Caco-2 (cell line): ENCODE measurements at regions not wholly inside any gene's neighbourhood (a gene's known extent, or its start where the extent isn't known, plus 50 kb on each side); places are given as distances from the start of the nearest gene placed in this dataset.
"Not testable (repeated sequence)": the region's sequence is repeated elsewhere in the genome, so short reads cannot be mapped to it uniquely, and the experiment has no call there.

Experiments
- BruUV-seq: library from RNA; stranded (reverse); fragments of 400-500 nt; replicated peaks from 2 replicates; lab custom pipeline; 2021; lab: Mats Ljungman, UMichigan
- CTCF ChIA-PET: fragments of 300-600 bp; sonication (Branson Sonifier 250); formaldehyde crosslinking; loops from one replicate; lab custom pipeline; 2022; ENCODE audit warnings: antibody characterized with exemption; lab: Charles Lee
- POLR2A ChIA-PET: fragments of 300-600 bp; sonication (Branson Sonifier 250); formaldehyde crosslinking; loops from one replicate; lab custom pipeline; 2022; ENCODE audit warnings: antibody characterized with exemption; lab: Charles Lee
- DNase-seq, 2 experiments: peaks; one replicate each; pipeline versions ENCODE4 v3.0.0 to v3.0.0-alpha.2; 2020 to 2022
- H3K27me3 ChIP-seq: replicated peaks from 2 replicates; pipeline ENCODE4 v1.6.0; 2011; ENCODE audit warnings: low read length; ENCODE audit not compliant: control insufficient read depth, insufficient read depth
- H3K36me3 ChIP-seq: 2 replicates; pipeline ENCODE4 v1.5.1; 2011; ENCODE audit warnings: low read length; ENCODE audit not compliant: control insufficient read depth, insufficient read depth
- H3K4me1 ChIP-seq: fragments of 250-450 bp; sonication (Bioruptor Pico); 2 replicates; pipeline ENCODE4 v1.5.1; 2020; ENCODE audit warnings: mild to moderate bottlenecking
- H3K4me3 ChIP-seq: 2 replicates; pipeline ENCODE4 v1.5.1; 2011; ENCODE audit warnings: low read depth, mild to moderate bottlenecking, control low read depth, low read length
- H3K9me3 ChIP-seq: fragments of 250-450 bp; sonication (Bioruptor Pico); 2 replicates; pipeline ENCODE4 v1.5.1; 2020; ENCODE audit warnings: mild to moderate bottlenecking, moderate library complexity
- H3K27ac Mint-ChIP-seq: one replicate; pipeline ENCODE4 v1.8.0; 2022; ENCODE audit warnings: mixed read lengths; ENCODE audit not compliant: unreplicated experiment
- H3K27me3 Mint-ChIP-seq: one replicate; pipeline ENCODE4 v1.8.0; 2022; ENCODE audit warnings: mixed read lengths; ENCODE audit not compliant: insufficient read depth, unreplicated experiment
- H3K36me3 Mint-ChIP-seq: one replicate; pipeline ENCODE4 v1.8.0; 2022; ENCODE audit warnings: mild to moderate bottlenecking, mixed read lengths; ENCODE audit not compliant: insufficient read depth, unreplicated experiment
- H3K4me1 Mint-ChIP-seq: one replicate; pipeline ENCODE4 v1.8.0; 2022; ENCODE audit warnings: low read depth, mixed read lengths; ENCODE audit not compliant: unreplicated experiment
- H3K4me3 Mint-ChIP-seq: one replicate; pipeline ENCODE4 v1.8.0; 2022; ENCODE audit warnings: mild to moderate bottlenecking, moderate library complexity, mixed read lengths; ENCODE audit not compliant: unreplicated experiment
- H3K9me3 Mint-ChIP-seq: one replicate; pipeline ENCODE4 v1.8.0; 2022; ENCODE audit warnings: mixed read lengths; ENCODE audit not compliant: unreplicated experiment
- CTCF ChIP-seq, 2 experiments: fragments of 200-600 bp in 1 of 2; IDR thresholded peaks; 1 replicate in 1 of 2; 2 replicates in 1 of 2; pipeline versions ENCODE4 v1.5.1 to v1.8.0; 2011 to 2022; ENCODE audit warnings: antibody characterized with exemption in 1 of 2, control low read depth in 1 of 2, inconsistent platforms in 1 of 2, low read depth in 1 of 2, low read length in 1 of 2, mild to moderate bottlenecking in 1 of 2, moderate library complexity in 1 of 2; ENCODE audit not compliant: insufficient read depth in 1 of 2, severe bottlenecking in 1 of 2, unreplicated experiment in 1 of 2
- intact Hi-C: fragments of 100-400 bp; cut with micrococcal nuclease; formaldehyde crosslinking; loops from one replicate; pipeline ENCODE4 v1.10.0; 2022; ENCODE audit not compliant: unreplicated experiment

- intact Hi-C loops, result no loop called here
- Histone ChIP-seq H3K4me3 (no peak overlapping the region), H3K36me3 (no peaks in the 10 kb centered on the region), H3K27me3 (no peaks in the 10 kb centered on the region), H3K9me3 (no peaks in the 10 kb centered on the region), H3K4me1 (no peaks in the 10 kb centered on the region)
- Mint-ChIP-seq H3K4me1 (no peaks in the 10 kb centered on the region), H3K36me3 (no peaks in the 10 kb centered on the region), H3K9me3 (no peaks in the 10 kb centered on the region), H3K4me3 (no peak overlapping the region), H3K27ac (no peak overlapping the region), H3K27me3 (peaks cover 3% of the 10 kb centered on the region)
- no peak for TF ChIP-seq CTCF (IDR thresholded peaks at IDR 0.05; ENCODE audit: insufficient read depth in 1 of 2, low read depth in 1 of 2, low read length in 1 of 2, severe bottlenecking in 1 of 2, unreplicated experiment in 1 of 2)
- BruUV-seq, result no TSS peak
- ChIA-PET POLR2A (no interaction called here), CTCF (no interaction called here)
- DNase-seq, result no peak
These were observed 419.0 kb upstream of the NUDT12 start for GRCh38 chr5:103981592-103981991.

GRCh38 chr5:103973669-103974068, 411.1 kb upstream of the NUDT12 start:
- peak; percentile 39 to 44 for TF ChIP-seq CTCF (IDR thresholded peaks at IDR 0.05; ENCODE audit: insufficient read depth in 1 of 2, low read depth in 1 of 2, low read length in 1 of 2, severe bottlenecking in 1 of 2, unreplicated experiment in 1 of 2)
- intact Hi-C loops, result no loop called here

GRCh38 chr5:103966295-103966694, 403.7 kb upstream of the NUDT12 start:
- H3K9me3 ChIP-seq, H3K4me3 ChIP-seq, H3K27ac Mint-ChIP-seq, BruUV-seq, H3K36me3 Mint-ChIP-seq, H3K4me3 Mint-ChIP-seq, H3K4me1 ChIP-seq, DNase-seq, CTCF ChIA-PET, POLR2A ChIA-PET, H3K36me3 ChIP-seq, H3K27me3 Mint-ChIP-seq, H3K27me3 ChIP-seq, intact Hi-C loops, H3K4me1 Mint-ChIP-seq: not testable (repeated sequence)
- peaks cover 14% of the 10 kb centered on the region for H3K9me3 Mint-ChIP-seq

More at GRCh38 chr5:103973669-103974068, 411.1 kb upstream of the NUDT12 start:
- ChIA-PET POLR2A (no interaction called here), CTCF (no interaction called here)
- Histone ChIP-seq H3K9me3 (no peaks in the 10 kb centered on the region), H3K36me3 (no peaks in the 10 kb centered on the region), H3K4me3 (no peak overlapping the region), H3K4me1 (no peaks in the 10 kb centered on the region), H3K27me3 (no peaks in the 10 kb centered on the region; the same call in 1 of the 2 replicates)
- Mint-ChIP-seq H3K9me3 (no peaks in the 10 kb centered on the region), H3K36me3 (no peaks in the 10 kb centered on the region), H3K27ac (no peak overlapping the region), H3K4me1 (no peaks in the 10 kb centered on the region), H3K27me3 (peaks cover 3% of the 10 kb centered on the region), H3K4me3 (no peak overlapping the region)
- no TSS peak for BruUV-seq
- DNase-seq, result peak in 1 of 2 experiments; percentile 14

DNA sequence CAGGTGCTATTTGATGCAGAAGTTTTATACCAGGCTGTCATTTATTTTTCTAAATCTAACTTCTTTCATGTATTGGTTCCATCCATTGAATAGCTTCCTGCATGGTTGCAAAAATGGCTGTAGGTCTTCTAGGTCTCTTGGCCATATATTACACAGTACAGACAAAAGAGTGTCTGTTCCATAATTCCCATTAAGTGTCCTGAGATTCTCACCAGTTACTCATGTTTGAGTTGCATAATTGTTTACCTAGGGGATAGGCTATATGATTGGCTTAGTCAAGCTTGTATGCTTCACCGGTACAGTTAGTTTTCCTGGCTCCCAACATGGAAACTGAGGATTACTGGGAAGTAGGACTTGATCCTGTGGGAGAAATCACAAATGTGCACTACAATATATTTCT, 399.4 kb upstream of the NUDT12 start:
- H3K36me3 ChIP-seq, result no peaks in the 10 kb centered on the region
- intact Hi-C loops, result no loop called here
- no peaks in the 10 kb centered on the region for H3K27me3 Mint-ChIP-seq
- no peak for TF ChIP-seq CTCF (IDR thresholded peaks at IDR 0.05; ENCODE audit: insufficient read depth in 1 of 2, low read depth in 1 of 2, low read length in 1 of 2, severe bottlenecking in 1 of 2, unreplicated experiment in 1 of 2)
- no peaks in the 10 kb centered on the region for H3K4me1 ChIP-seq
- no peak for DNase-seq
- H3K9me3 Mint-ChIP-seq, result no peaks in the 10 kb centered on the region
- no peaks in the 10 kb centered on the region for H3K4me1 Mint-ChIP-seq
- BruUV-seq, result no TSS peak
- H3K4me3 Mint-ChIP-seq, result no peak overlapping the region
- no peaks in the 10 kb centered on the region; the same call in 1 of the 2 replicates for H3K9me3 ChIP-seq
- H3K27ac Mint-ChIP-seq, result no peak overlapping the region
- POLR2A ChIA-PET, result no interaction called here
- CTCF ChIA-PET, result no interaction called here
- no peak overlapping the region for H3K4me3 ChIP-seq
- no peaks in the 10 kb centered on the region for H3K27me3 ChIP-seq
- H3K36me3 Mint-ChIP-seq, result no peaks in the 10 kb centered on the region
